ENCODE measurements at regions not wholly inside any gene's neighbourhood (a gene's known extent, or its start where the extent isn't known, plus 50 kb on each side); places are given as distances from the start of the nearest gene placed in this dataset.

- no peak for FAIRE-seq
Observed at GRCh38 chr17:65477600-65477999, 83.8 kb downstream of the AXIN2 start.

DNA sequence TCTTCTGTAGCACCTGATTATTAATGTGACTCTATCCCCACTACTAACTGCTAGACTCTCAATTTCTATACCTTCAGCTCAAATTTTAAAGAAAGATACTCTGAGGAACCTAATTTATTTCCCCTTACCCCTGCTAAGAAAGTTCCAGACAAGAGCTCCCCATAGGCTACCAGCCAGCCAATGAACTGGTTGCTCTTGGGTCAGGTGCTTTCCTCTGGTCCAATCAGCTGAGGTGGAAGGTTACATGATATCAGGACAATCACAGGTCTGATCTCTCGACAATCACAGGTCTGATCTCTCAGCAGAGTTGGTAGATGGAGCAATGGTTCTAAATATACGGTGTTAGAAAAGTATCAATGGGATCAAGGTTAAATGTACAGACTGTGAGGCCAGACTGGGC lies 86.8 kb downstream of the AXIN2 start:
- FAIRE-seq: no peak

DNA sequence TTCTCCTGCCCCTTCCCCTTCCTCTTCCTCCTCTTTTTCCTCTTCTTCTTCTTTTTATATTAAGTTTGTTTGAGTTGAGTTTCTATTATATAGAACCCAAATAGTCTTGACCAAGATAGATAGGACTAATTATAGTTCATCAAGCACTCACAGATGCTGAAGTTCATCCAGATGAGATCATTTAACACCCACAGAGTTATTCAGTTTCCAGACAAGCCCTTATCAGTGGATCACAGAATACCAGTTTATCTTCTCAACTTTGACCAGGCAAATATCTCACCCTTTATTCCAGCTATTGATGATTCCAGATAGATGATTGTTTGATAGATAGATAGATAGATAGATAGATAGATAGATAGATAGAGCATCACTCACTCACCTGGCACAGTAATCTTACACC lies 87.5 kb downstream of the AXIN2 start:
- no peak for FAIRE-seq

DNA sequence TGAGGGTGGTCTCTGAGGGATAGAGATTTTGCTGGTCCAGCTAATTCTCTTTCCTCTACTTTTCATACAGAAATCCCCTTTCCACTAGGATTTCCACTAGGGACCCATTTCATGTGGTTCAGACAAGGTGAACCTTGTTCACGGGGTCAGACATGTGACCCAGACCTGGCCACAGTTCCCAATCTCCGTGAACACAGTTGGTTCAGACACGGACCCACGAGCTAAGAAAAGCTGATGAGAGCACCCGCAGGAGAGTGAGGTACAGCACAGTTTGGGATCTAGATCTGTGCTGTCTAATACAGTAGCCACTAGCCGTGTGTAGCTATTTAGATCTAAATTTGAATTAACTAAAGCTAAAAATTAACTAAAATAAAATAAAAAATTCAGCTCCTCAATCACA lies 88.1 kb downstream of the AXIN2 start:
- FAIRE-seq: no peak

GRCh38 chr17:65472666-65473309 lies 88.7 kb downstream of the AXIN2 start:
- no peak for FAIRE-seq

DNA sequence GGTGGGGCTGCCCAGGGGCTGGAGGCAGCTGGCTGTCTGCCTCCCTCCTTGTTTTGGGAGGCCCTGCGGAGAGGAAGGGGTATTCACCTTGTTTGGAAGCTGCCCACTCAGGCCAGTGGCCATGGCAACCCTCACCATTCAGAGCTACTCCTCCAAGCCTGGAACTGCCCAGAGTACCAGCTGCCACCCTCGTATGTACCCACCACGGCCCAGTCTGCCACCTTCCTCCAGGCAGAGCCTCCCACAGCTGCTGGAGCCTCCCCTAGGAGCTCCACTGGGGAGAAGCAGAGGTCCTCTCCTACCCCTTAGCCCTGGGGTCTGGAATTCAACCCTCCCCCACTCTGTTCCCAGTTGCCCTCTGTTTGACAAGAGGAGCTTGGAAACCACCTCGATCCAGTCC lies 90.7 kb downstream of the AXIN2 start:
- no peak for FAIRE-seq

DNA sequence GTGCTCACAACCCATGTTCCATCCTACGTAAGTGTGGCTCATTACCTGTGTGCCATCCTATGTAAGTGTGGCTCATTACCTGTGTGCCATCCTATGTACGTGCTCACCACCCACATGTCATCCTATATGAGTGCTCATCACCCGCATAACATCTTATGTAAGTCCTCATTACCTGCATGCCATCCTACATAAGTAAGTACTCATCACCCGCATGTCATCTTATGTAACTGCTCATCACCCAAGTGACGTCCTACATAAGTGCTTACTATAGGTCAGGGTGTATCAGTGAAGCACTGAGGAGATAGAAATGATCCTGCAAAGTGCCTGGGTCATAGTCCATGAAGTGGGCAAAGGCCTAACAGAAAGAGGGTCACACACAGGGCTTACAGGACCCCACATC lies 93.1 kb downstream of the AXIN2 start:
- FAIRE-seq: no peak

DNA sequence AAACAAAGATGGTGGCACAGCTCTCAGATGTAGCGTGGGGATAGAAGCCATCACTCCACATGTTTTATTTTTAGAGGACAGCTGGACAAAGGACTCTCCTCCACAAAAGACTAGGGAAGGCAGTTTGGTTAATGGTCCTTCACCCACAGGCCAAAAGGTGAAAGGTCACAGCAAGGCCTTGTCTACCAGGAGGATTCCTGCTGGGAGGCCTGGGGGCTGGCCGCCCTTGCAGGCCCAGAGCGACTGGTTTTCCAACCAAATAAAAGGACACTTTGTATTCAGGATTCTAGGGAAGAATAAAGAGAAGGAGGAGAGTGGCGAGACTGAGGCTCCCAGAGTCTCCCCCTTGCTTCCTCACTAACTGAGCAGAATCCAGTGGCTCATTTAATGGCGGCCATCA lies 94.3 kb downstream of the AXIN2 start:
- no peak for FAIRE-seq

GRCh38 chr17:65466547-65466946 lies 94.9 kb downstream of the AXIN2 start:
- no peak for FAIRE-seq

GRCh38 chr17:65463242-65463641 lies 98.2 kb downstream of the AXIN2 start:
- no peak for FAIRE-seq

DNA sequence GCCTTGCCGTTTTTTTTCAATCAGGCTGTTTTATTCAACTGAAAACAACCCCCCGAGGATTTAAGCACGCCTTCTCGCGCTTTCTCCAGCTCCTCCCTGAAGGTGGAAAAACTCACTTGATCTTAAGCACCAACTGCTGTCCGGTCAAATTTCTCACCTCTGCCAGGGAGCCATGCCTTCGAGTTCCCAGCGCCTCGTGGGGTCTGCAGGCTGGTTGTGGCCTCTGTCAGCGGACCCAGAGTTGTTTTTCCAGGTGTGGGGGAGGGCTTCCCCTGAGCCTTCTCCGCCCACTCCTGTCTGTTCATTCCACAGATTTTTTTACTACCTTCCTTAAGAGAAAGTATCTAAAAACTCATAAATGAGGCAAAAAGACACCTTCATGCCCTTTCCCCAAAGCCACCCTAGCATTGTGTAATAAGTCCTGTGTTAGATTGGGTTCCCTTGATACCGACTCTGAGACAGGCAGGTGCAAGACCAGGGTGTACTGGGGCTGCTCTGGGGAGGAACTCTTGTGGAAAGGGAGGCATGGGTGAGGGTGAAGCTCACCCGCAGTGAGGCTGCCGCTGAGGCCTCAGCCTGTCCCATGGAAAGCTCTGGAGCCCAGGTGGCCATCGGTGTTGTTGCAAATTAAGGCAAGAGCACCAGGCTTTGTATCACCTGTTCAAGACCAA lies 101.6 kb downstream of the AXIN2 start:
- FAIRE-seq: no peak

DNA sequence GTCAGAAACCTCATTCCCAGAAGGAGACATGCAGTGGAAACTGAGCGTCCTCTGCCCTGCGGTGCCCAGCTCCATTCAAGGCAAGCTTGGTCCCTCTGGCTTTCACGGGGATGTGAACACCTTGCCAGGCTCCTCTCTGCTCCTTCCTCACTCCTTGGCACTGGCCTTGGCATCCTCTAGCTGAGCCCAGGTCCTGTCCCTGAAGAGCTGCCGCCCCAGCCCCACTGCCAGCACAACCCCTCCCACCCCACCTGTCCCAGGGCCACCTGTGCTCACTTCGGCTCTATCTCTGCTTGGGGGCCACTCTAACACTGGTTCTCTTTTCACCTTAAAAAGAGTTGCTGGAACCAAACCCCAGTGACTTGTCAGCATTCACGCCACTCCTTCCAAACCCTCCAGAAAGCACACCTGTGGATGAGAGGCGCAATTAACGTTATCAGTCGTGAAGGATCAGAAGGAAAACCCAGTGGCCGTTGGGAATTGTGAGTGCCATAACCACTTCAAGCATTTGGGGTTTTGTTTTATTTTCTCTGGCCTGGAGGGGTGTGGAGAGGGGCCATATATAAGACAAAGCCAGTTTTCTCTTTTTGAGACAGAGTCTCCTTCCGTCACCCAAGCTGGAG lies 103.7 kb downstream of the AXIN2 start:
- no peak for FAIRE-seq

- FAIRE-seq: no peak
Observed at GRCh38 chr17:65457183-65457582, 104.3 kb downstream of the AXIN2 start.

DNA sequence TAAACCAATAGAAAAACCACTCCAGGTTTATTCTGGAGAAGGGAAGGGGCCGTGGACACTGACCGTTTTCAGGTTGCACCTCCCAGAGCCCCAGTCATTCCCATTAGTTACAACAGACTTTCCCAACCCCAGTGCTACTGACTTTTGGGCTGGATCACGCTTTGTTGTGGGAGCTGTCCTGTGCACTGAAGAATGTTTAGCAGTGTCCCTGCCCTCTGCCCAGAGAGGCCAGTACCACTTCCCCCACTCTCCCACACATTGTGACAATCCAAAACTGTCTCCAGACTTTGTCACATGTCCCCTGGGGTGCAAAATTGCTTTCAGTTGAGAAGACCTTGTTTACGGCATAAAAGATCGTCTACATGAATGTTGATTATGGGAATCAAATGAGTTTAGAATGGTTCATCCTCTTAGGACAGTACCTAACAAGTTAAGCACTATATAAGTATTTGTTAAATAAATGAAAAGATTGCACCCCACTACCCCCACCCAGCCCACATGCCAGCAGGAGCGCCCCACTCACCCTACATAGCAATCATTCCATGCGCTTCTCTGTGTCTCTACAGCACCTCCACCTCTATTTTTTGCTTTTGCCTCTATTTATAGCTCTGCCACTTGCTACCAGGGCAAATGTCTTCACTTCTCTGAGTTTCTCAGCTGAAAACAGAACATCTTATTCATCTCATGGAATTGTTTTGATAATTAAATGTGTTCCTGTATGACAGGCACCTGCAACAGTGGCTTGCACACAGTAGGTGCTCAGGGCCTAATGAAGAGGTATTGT lies 104.9 kb downstream of the AXIN2 start:
- no peak for FAIRE-seq

GRCh38 chr17:65455972-65456343 lies 105.5 kb downstream of the AXIN2 start:
- FAIRE-seq: no peak

GRCh38 chr17:65455154-65455971 lies 106.1 kb downstream of the AXIN2 start:
- no peak for FAIRE-seq

DNA sequence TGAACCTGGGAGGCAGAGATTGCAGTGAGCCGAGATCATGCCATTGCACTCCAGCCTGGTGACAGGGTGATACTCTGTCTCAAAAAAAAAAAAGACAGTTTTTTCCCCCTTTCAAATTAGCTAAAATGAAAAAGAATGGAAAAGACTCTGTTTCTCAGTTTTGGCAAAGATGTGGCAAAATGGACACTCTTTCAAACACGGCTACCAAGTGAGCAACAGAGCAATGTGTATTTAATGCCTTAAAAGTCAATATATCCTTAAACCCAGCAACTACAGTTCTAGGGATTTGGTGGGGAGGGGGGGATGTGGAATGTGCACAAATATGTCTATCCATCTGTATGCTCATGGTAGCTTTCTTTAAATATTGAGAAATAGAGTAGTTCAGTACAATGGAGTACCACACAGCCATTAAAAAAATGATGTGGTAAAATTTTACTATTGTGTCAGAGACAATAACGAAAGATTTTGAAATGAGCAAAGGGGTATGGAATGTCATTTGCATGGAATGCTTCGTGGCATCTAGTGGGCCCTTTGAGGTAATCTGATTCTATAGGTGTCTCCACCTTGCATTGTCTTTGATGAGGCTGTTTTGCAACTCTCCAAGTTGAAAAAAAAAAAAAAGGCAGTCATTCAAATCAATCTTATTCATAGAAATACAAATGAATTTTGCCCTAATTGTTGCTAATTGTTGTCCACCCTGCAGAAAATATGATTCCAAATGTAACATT lies 108.1 kb downstream of the AXIN2 start:
- FAIRE-seq: no peak

GRCh38 chr17:65449495-65449894 lies 112.0 kb downstream of the AXIN2 start:
- FAIRE-seq: no peak

- FAIRE-seq: no peak
Observed at GRCh38 chr17:65447823-65448222, 113.6 kb downstream of the AXIN2 start.

DNA sequence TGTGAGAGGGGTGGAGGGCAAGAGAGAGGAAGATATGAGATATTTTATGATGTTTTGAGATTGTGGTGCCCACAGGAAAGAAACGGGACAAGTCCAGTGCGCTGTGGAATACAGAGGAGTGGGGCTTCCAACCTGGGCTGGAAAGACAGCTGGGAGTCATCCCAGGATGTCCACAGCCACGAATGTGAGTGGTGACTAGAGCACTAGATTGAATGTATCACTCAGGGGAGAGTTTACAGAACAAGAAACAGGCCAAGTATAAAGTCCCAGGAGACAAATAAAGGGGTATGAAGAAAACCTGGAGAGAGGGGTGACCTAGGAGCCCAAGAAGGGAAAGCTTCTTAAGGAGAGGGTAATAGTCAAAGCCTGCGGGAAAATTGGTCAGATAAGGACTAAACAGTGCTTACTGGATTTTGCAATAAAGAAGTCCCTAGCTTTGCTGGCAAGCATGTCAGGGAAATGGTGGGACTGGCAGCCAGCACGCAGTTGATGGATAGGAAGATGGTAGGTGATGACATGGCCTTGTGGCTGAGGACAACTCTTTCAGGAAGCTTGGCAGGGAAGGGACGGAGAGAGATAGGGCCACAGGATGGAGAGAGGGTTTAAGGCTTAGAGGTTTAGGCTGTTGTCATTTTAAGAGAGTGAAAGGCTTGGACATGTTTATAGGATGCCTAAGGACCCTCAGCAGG lies 114.5 kb downstream of the AXIN2 start:
- no peak for FAIRE-seq

GRCh38 chr17:65446043-65446442 lies 115.4 kb downstream of the AXIN2 start:
- FAIRE-seq: no peak
